H9 (cell line): ENCODE measurements at regions not wholly inside any gene's neighbourhood (a gene's known extent, or its start where the extent isn't known, plus 50 kb on each side); places are given as distances from the start of the nearest gene placed in this dataset.
A peak's percentile ranks its signal among the peaks of the same experiment; 100 is the strongest.

Source experiments
- DNase-seq: peaks from one replicate; pipeline ENCODE4 v3.0.0-alpha.2; 2017
- H2AFZ ChIP-seq: one replicate; pipeline ENCODE4 v1.6.1; 2013; ENCODE audit warnings: mild to moderate bottlenecking, low read length, control low read depth, moderate library complexity
- H2AK5ac ChIP-seq: 2 replicates; pipeline ENCODE4 v1.6.1; 2013; ENCODE audit warnings: low read length, control low read depth, mixed read lengths; ENCODE audit not compliant: insufficient read length
- H2BK120ac ChIP-seq: one replicate; pipeline ENCODE4 v1.6.1; 2013; ENCODE audit warnings: low read depth, mild to moderate bottlenecking, low read length, control low read depth, inconsistent platforms; ENCODE audit not compliant: poor library complexity, severe bottlenecking
- H2BK12ac ChIP-seq: 2 replicates; pipeline ENCODE4 v1.6.1; 2013; ENCODE audit warnings: low read length, control low read depth, mixed read lengths, low read depth; ENCODE audit not compliant: insufficient read length
- H2BK15ac ChIP-seq: 2 replicates; pipeline ENCODE4 v1.6.1; 2013; ENCODE audit warnings: low read depth, low read length, control low read depth
- H2BK20ac ChIP-seq: one replicate; pipeline ENCODE4 v1.6.1; 2013; ENCODE audit warnings: low read depth, mild to moderate bottlenecking, low read length, control low read depth, inconsistent platforms; ENCODE audit not compliant: poor library complexity, severe bottlenecking
- H2BK5ac ChIP-seq: 2 replicates; pipeline ENCODE4 v1.6.1; 2013; ENCODE audit warnings: low read length, control low read depth, mixed read lengths; ENCODE audit not compliant: insufficient read length
- H3K14ac ChIP-seq: 2 replicates; pipeline ENCODE4 v1.6.1; 2013; ENCODE audit warnings: low read length, control low read depth; ENCODE audit not compliant: insufficient read depth
- H3K18ac ChIP-seq: 2 replicates; pipeline ENCODE4 v1.6.1; 2013; ENCODE audit warnings: low read depth, mild to moderate bottlenecking, mixed read lengths, low read length, control low read depth; ENCODE audit not compliant: insufficient read length
- H3K23ac ChIP-seq: 2 replicates; pipeline ENCODE4 v1.6.1; 2013; ENCODE audit warnings: low read length, control low read depth, mixed read lengths, low read depth; ENCODE audit not compliant: insufficient read length
- H3K23me2 ChIP-seq: 2 replicates; pipeline ENCODE4 v1.6.1; 2013; ENCODE audit warnings: low read depth, mild to moderate bottlenecking, mixed read lengths, low read length, control low read depth; ENCODE audit not compliant: insufficient read length, poor library complexity, severe bottlenecking
- H3K27ac ChIP-seq: 2 replicates; pipeline ENCODE4 v1.5.1; 2013; ENCODE audit warnings: low read length, control low read depth, mixed read lengths, low read depth; ENCODE audit not compliant: insufficient read length
- H3K27me3 ChIP-seq: 2 replicates; pipeline ENCODE4 v1.6.1; 2013; ENCODE audit warnings: low read length, control low read depth, inconsistent platforms; ENCODE audit not compliant: insufficient read depth
- H3K4ac ChIP-seq: 2 replicates; pipeline ENCODE4 v1.6.1; 2013; ENCODE audit warnings: low read depth, mild to moderate bottlenecking, control low read depth, inconsistent platforms, low read length, moderate library complexity
- H3K4me1 ChIP-seq: 2 replicates; pipeline ENCODE4 v1.6.1; 2013; ENCODE audit warnings: low read length, control low read depth, inconsistent platforms; ENCODE audit not compliant: insufficient read depth
- H3K4me2 ChIP-seq: 2 replicates; pipeline ENCODE4 v1.6.1; 2013; ENCODE audit warnings: low read length, control low read depth, mixed read lengths; ENCODE audit not compliant: insufficient read length, insufficient read depth
- H3K56ac ChIP-seq: 2 replicates; pipeline ENCODE4 v1.6.1; 2013; ENCODE audit warnings: low read depth, mild to moderate bottlenecking, mixed read lengths, low read length, control low read depth; ENCODE audit not compliant: insufficient read length
- H3K79me1 ChIP-seq: 2 replicates; pipeline ENCODE4 v1.6.1; 2013; ENCODE audit warnings: low read depth, mild to moderate bottlenecking, moderate library complexity, low read length, control low read depth, inconsistent platforms; ENCODE audit not compliant: insufficient read depth, poor library complexity, severe bottlenecking
- H3K79me2 ChIP-seq: 2 replicates; pipeline ENCODE4 v1.6.1; 2013; ENCODE audit warnings: low read length, control low read depth, inconsistent platforms; ENCODE audit not compliant: insufficient read depth
- H3K9ac ChIP-seq: 2 replicates; pipeline ENCODE4 v1.6.1; 2013; ENCODE audit warnings: low read length, control low read depth, mixed read lengths; ENCODE audit not compliant: insufficient read length; ENCODE audit errors: extremely low read depth
- H3K9me3 ChIP-seq: one replicate; pipeline ENCODE4 v1.6.1; 2013; ENCODE audit warnings: low read depth, low read length, inconsistent platforms; ENCODE audit not compliant: control insufficient read depth
- H3T11ph ChIP-seq: one replicate; pipeline ENCODE4 v1.6.1; 2013; ENCODE audit warnings: mild to moderate bottlenecking, low read length, control low read depth, inconsistent platforms
- H4K20me1 ChIP-seq: one replicate; pipeline ENCODE4 v1.6.1; 2013; ENCODE audit not compliant: control insufficient read depth, insufficient read length, insufficient read depth
- H4K5ac ChIP-seq: 2 replicates; pipeline ENCODE4 v1.6.1; 2013; ENCODE audit warnings: low read depth, mild to moderate bottlenecking, mixed read lengths, low read length, control low read depth; ENCODE audit not compliant: insufficient read length
- H4K8ac ChIP-seq: replicated peaks from 2 replicates; pipeline ENCODE4 v1.6.1; 2013; ENCODE audit warnings: low read length, control low read depth, mixed read lengths, low read depth; ENCODE audit not compliant: insufficient read length
- H4K91ac ChIP-seq: 2 replicates; pipeline ENCODE4 v1.6.1; 2013; ENCODE audit warnings: low read depth, mild to moderate bottlenecking, moderate library complexity, mixed read lengths, low read length, control low read depth; ENCODE audit not compliant: insufficient read length
- H3K27ac Mint-ChIP-seq, 3 experiments: 2 replicates in 2 of 3; 3 replicates in 1 of 3; pipeline ENCODE4 v1.8.0; 2020 to 2021; ENCODE audit warnings: mixed read lengths in 3 of 3, mild to moderate bottlenecking in 1 of 3, moderate library complexity in 1 of 3
- H3K27me3 Mint-ChIP-seq: 2 replicates; pipeline ENCODE4 v1.8.0; 2021; ENCODE audit warnings: low read depth, mild to moderate bottlenecking, moderate library complexity, mixed read lengths
- H3K36me3 Mint-ChIP-seq, 3 experiments: 2 replicates in 2 of 3; 3 replicates in 1 of 3; pipeline ENCODE4 v1.8.0; 2020 to 2021; ENCODE audit warnings: low read depth in 3 of 3, mixed read lengths in 3 of 3; ENCODE audit not compliant: insufficient read depth in 1 of 3
- H3K4me1 Mint-ChIP-seq, 2 experiments: 2 replicates each; pipeline ENCODE4 v1.8.0; 2020; ENCODE audit warnings: mixed read lengths in 2 of 2
- H3K4me3 Mint-ChIP-seq, 2 experiments: 2 replicates in 1 of 2; 3 replicates in 1 of 2; pipeline ENCODE4 v1.8.0; 2020 to 2021; ENCODE audit warnings: mild to moderate bottlenecking in 2 of 2, mixed read lengths in 2 of 2, moderate library complexity in 1 of 2
- H3K9me3 Mint-ChIP-seq, 2 experiments: 2 replicates in 1 of 2; 3 replicates in 1 of 2; pipeline ENCODE4 v1.8.0; 2020; ENCODE audit warnings: mild to moderate bottlenecking in 2 of 2, mixed read lengths in 2 of 2, moderate library complexity in 1 of 2
- CTCF ChIP-seq: fragments of 200-600 bp; sonication (generic); conservative IDR thresholded peaks from 3 replicates; pipeline ENCODE4 v1.8.0; 2021; ENCODE audit warnings: antibody characterized with exemption, mild to moderate bottlenecking
- WGBS: extraction: QIAGEN DNeasy Blood & Tissue Kit; methylation state at CpG from one replicate; pipeline ENCODE4 v1.1.7; 2013; ENCODE audit warnings: missing lambda C conversion rate, low lambda C conversion rate, mixed read lengths; ENCODE audit not compliant: insufficient read length; ENCODE audit errors: extremely low coverage; 5-methylcytosine and 5-hydroxymethylcytosine counted together

- Histone ChIP-seq H3K9ac (no peak overlapping the region), H3K4ac (no peak overlapping the region), H2BK15ac (no peak overlapping the region), H3T11ph (no peak overlapping the region), H4K20me1 (no peaks in the 10 kb centered on the region), H3K23me2 (peaks cover 6% of the 10 kb centered on the region), H4K8ac (no peak overlapping the region), H2BK12ac (no peak overlapping the region), H3K14ac (no peak overlapping the region), H2BK120ac (no peak overlapping the region), H4K91ac (no peak overlapping the region), H3K27me3 (no peaks in the 10 kb centered on the region), H3K4me2 (no peak overlapping the region), H3K79me2 (peaks cover 1% of the 10 kb centered on the region; the same call in 1 of the 2 replicates), H3K56ac (no peak overlapping the region), H4K5ac (no peak overlapping the region), H3K27ac (no peak overlapping the region), H3K9me3 (no peaks in the 10 kb centered on the region), H2AFZ (no peak overlapping the region), H2BK20ac (no peak overlapping the region), H3K18ac (no peak overlapping the region), H3K79me1 (peaks cover 3% of the 10 kb centered on the region), H2BK5ac (no peak overlapping the region), H2AK5ac (no peak overlapping the region), H3K4me1 (peaks cover 6% of the 10 kb centered on the region; the same call in 1 of the 2 replicates), H3K23ac (no peak overlapping the region)
- peak; percentile 45 for TF ChIP-seq CTCF
- Mint-ChIP-seq H3K9me3 (peaks cover 0 to 2% of the 10 kb centered on the region in 2 experiments; a peak in 1 of 5 replicates), H3K27me3 (no peaks in the 10 kb centered on the region), H3K27ac (no peak overlapping the region), H3K36me3 (peaks cover 38 to 54% (median 51%) of the 10 kb centered on the region in 3 experiments), H3K4me3 (no peak overlapping the region), H3K4me1 (peaks cover 29 to 31% of the 10 kb centered on the region in 2 experiments)
- no CpG with 5 or more reads among the region's 7 CpGs for WGBS
- no peak for DNase-seq
These were observed 162.2 kb upstream of the ZNF267 start for GRCh38 chr16:31711344-31711845.
